Natural killer cell (primary cell): ENCODE measurements at regions not wholly inside any gene's neighbourhood (a gene's known extent, or its start where the extent isn't known, plus 50 kb on each side); places are given as distances from the start of the nearest gene placed in this dataset.

ENCODE experiments used
- ATAC-seq, 3 donors: fragments of 150-1000 bp in 2 of 3; fragments of 200-7000 bp in 1 of 3; cut with Tn5 transposase; 1 replicate in 1 of 3; 2 replicates in 2 of 3; pipeline ENCODE4 v1.10.0; 2021; ENCODE audit warnings: mild to moderate bottlenecking in 2 of 3, moderate library complexity in 2 of 3
- DNase-seq, 2 donors: peaks; one replicate each; pipeline versions ENCODE4 v3.0.0 to v3.0.0-alpha.2; 2013 to 2021; ENCODE audit warnings: mixed read lengths in 1 of 2
- H3K27ac ChIP-seq: one replicate; pipeline ENCODE4 v1.5.1; 2013; ENCODE audit warnings: mild to moderate bottlenecking, low read length
- H3K27me3 ChIP-seq: one replicate; pipeline ENCODE4 v1.6.1; 2013; ENCODE audit warnings: low read length; ENCODE audit not compliant: control insufficient read depth, insufficient read depth
- H3K36me3 ChIP-seq: one replicate; pipeline ENCODE4 v1.6.1; 2013; ENCODE audit warnings: low read length; ENCODE audit not compliant: control insufficient read depth, insufficient read depth
- H3K4me1 ChIP-seq: one replicate; pipeline ENCODE4 v1.6.1; 2013; ENCODE audit warnings: low read length; ENCODE audit not compliant: control insufficient read depth, insufficient read depth
- H3K4me3 ChIP-seq: one replicate; pipeline ENCODE4 v1.5.1; 2013; ENCODE audit warnings: low read length
- H3K9me3 ChIP-seq: one replicate; pipeline ENCODE4 v1.6.1; 2013; ENCODE audit warnings: low read length; ENCODE audit not compliant: control insufficient read depth, insufficient read depth
- H3K27ac Mint-ChIP-seq, 2 donors: one replicate each; pipeline ENCODE4 v1.8.0; 2022; ENCODE audit warnings: mild to moderate bottlenecking in 2 of 2, mixed read lengths in 2 of 2, moderate library complexity in 1 of 2
- H3K27me3 Mint-ChIP-seq, 2 donors: one replicate each; pipeline ENCODE4 v1.8.0; 2022; ENCODE audit warnings: low read depth in 2 of 2, mixed read lengths in 2 of 2
- H3K36me3 Mint-ChIP-seq: one replicate; pipeline ENCODE4 v1.8.0; 2022; ENCODE audit warnings: mixed read lengths
- H3K4me1 Mint-ChIP-seq, 2 donors: one replicate each; pipeline ENCODE4 v1.8.0; 2022; ENCODE audit warnings: mixed read lengths in 2 of 2
- H3K4me3 Mint-ChIP-seq: one replicate; pipeline ENCODE4 v1.8.0; 2022; ENCODE audit warnings: mild to moderate bottlenecking, moderate library complexity, mixed read lengths
- H3K9me3 Mint-ChIP-seq, 2 donors: one replicate each; pipeline ENCODE4 v1.8.0; 2022; ENCODE audit warnings: mixed read lengths in 2 of 2
- WGBS: methylation state at CpG from one replicate; pipeline ENCODE4 v1.1.7; 2013; ENCODE audit warnings: missing lambda C conversion rate; ENCODE audit not compliant: insufficient coverage; 5-methylcytosine and 5-hydroxymethylcytosine counted together
- intact Hi-C: fragments of 100-400 bp; cut with micrococcal nuclease; formaldehyde crosslinking; loops from one replicate; pipeline ENCODE4 v1.14.2; 2022
- TF ChIP-seq, protein P1 (sequence below): fragments of 200-600 bp; IDR thresholded peaks from one replicate; pipeline ENCODE4 v1.8.0; 2022; ENCODE audit warnings: antibody characterized with exemption

DNA sequence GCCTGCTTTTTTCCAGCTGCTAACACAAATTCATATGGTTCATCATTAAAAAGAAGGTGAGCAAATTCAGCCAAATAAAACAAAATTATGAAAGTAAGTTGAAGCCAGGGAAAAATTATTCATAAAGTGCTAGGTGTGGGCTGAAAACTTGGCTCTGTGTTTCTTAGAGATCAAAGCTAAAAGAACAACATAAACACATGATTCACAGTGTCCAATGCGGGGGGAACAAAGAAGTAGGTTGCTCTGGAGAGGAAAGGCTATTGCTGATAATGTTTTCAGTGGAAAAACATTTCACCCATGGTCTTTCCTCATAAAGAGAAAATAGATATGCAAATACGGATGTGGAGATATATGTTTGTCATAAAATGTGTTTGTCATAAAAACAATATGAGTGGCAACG lies 1691.5 kb upstream of the SLC10A2 start:
- H3K4me3 Mint-ChIP-seq: no peak overlapping the region
- no peak overlapping the region for H3K27ac Mint-ChIP-seq
- TF ChIP-seq, protein P1, sequence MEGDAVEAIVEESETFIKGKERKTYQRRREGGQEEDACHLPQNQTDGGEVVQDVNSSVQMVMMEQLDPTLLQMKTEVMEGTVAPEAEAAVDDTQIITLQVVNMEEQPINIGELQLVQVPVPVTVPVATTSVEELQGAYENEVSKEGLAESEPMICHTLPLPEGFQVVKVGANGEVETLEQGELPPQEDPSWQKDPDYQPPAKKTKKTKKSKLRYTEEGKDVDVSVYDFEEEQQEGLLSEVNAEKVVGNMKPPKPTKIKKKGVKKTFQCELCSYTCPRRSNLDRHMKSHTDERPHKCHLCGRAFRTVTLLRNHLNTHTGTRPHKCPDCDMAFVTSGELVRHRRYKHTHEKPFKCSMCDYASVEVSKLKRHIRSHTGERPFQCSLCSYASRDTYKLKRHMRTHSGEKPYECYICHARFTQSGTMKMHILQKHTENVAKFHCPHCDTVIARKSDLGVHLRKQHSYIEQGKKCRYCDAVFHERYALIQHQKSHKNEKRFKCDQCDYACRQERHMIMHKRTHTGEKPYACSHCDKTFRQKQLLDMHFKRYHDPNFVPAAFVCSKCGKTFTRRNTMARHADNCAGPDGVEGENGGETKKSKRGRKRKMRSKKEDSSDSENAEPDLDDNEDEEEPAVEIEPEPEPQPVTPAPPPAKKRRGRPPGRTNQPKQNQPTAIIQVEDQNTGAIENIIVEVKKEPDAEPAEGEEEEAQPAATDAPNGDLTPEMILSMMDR: no peak
- no peaks in the 10 kb centered on the region for H3K36me3 Mint-ChIP-seq
- no peaks in the 10 kb centered on the region for H3K36me3 ChIP-seq
- WGBS: 83% methylated on average over 2 of the region's 3 CpGs
- H3K27ac ChIP-seq: no peak overlapping the region
- intact Hi-C loops: no loop called here
- ATAC-seq (no peak), DNase-seq (no peak)
- H3K4me1 ChIP-seq: no peaks in the 10 kb centered on the region
- H3K27me3 Mint-ChIP-seq: no peaks in the 10 kb centered on the region
- no peaks in the 10 kb centered on the region for H3K9me3 Mint-ChIP-seq
- H3K4me1 Mint-ChIP-seq: no peaks in the 10 kb centered on the region
- no peaks in the 10 kb centered on the region for H3K27me3 ChIP-seq
- H3K9me3 ChIP-seq: no peaks in the 10 kb centered on the region
- H3K4me3 ChIP-seq: no peak overlapping the region

GRCh38 chr13:104750377-104750776 lies 1684.2 kb upstream of the SLC10A2 start:
- intact Hi-C loops: no loop called here
- H3K4me3 Mint-ChIP-seq: no peak overlapping the region
- Histone ChIP-seq H3K9me3 (no peaks in the 10 kb centered on the region), H3K4me3 (no peak overlapping the region), H3K4me1 (no peaks in the 10 kb centered on the region), H3K27me3 (no peaks in the 10 kb centered on the region), H3K36me3 (no peaks in the 10 kb centered on the region), H3K27ac (no peak overlapping the region)
- H3K36me3 Mint-ChIP-seq: no peaks in the 10 kb centered on the region
- H3K27me3 Mint-ChIP-seq: no peaks in the 10 kb centered on the region
- DNase-seq: no peak
- TF ChIP-seq, protein P1: no peak
- WGBS: 89% methylated on average over 2 of the region's 2 CpGs
- H3K27ac Mint-ChIP-seq: no peak overlapping the region
- H3K9me3 Mint-ChIP-seq: no peaks in the 10 kb centered on the region
- no peaks in the 10 kb centered on the region for H3K4me1 Mint-ChIP-seq
- no peak for ATAC-seq

- no peaks in the 10 kb centered on the region for H3K9me3 Mint-ChIP-seq
- H3K36me3 Mint-ChIP-seq: no peaks in the 10 kb centered on the region
- H3K4me3 ChIP-seq: no peak overlapping the region
- no peaks in the 10 kb centered on the region for H3K9me3 ChIP-seq
- H3K4me1 Mint-ChIP-seq: no peaks in the 10 kb centered on the region
- no peak overlapping the region for H3K27ac Mint-ChIP-seq
- 84% methylated on average over 7 of the region's 7 CpGs for WGBS
- H3K27me3 ChIP-seq: no peaks in the 10 kb centered on the region
- no peak for ATAC-seq
- intact Hi-C loops: no loop called here
- H3K4me3 Mint-ChIP-seq: no peak overlapping the region
- no peak overlapping the region for H3K27ac ChIP-seq
- H3K27me3 Mint-ChIP-seq: no peaks in the 10 kb centered on the region
- H3K4me1 ChIP-seq: no peaks in the 10 kb centered on the region
- no peaks in the 10 kb centered on the region for H3K36me3 ChIP-seq
- DNase-seq: no peak
- TF ChIP-seq, protein P1: no peak
Observed at GRCh38 chr13:104740641-104741222, 1674.5 kb upstream of the SLC10A2 start.

GRCh38 chr13:104737713-104738112 lies 1671.5 kb upstream of the SLC10A2 start:
- H3K4me1 Mint-ChIP-seq: no peaks in the 10 kb centered on the region
- no peak for ATAC-seq
- H3K27me3 Mint-ChIP-seq: no peaks in the 10 kb centered on the region
- Histone ChIP-seq H3K4me1 (no peaks in the 10 kb centered on the region), H3K27ac (no peak overlapping the region), H3K9me3 (no peaks in the 10 kb centered on the region), H3K27me3 (no peaks in the 10 kb centered on the region), H3K36me3 (no peaks in the 10 kb centered on the region), H3K4me3 (no peak overlapping the region)
- H3K4me3 Mint-ChIP-seq: no peak overlapping the region
- intact Hi-C loops: no loop called here
- peaks cover 0 to 1% of the 10 kb centered on the region in 2 donors for H3K9me3 Mint-ChIP-seq
- TF ChIP-seq, protein P1: no peak
- H3K36me3 Mint-ChIP-seq: no peaks in the 10 kb centered on the region
- no peak overlapping the region for H3K27ac Mint-ChIP-seq
- 96% methylated on average over 6 of the region's 6 CpGs for WGBS
- no peak for DNase-seq
